GM13977 (cell line): ENCODE measurements at regions not wholly inside any gene's neighbourhood (a gene's known extent, or its start where the extent isn't known, plus 50 kb on each side); places are given as distances from the start of the nearest gene placed in this dataset.

Experiments
- DNase-seq: peaks from one replicate; pipeline ENCODE4 v3.0.0; 2012; ENCODE audit warnings: low spot score
- in situ Hi-C: fragments of 300-500 bp; cut with MboI; formaldehyde crosslinking; loops from one replicate; pipeline ENCODE4 v1.12.0; 2022; ENCODE audit warnings: low sequenced_read_pairs, low pct_unique_long_range_greater_than_20kb, mixed read lengths, inconsistent platforms; ENCODE audit not compliant: unreplicated experiment
- TF ChIP-seq, protein P1 (sequence below): IDR thresholded peaks from 2 replicates; pipeline ENCODE4 v1.5.1; 2012; ENCODE audit warnings: mild to moderate bottlenecking, control low read depth; ENCODE audit not compliant: insufficient read depth; ENCODE audit errors: extremely low read depth, missing control alignments

DNA sequence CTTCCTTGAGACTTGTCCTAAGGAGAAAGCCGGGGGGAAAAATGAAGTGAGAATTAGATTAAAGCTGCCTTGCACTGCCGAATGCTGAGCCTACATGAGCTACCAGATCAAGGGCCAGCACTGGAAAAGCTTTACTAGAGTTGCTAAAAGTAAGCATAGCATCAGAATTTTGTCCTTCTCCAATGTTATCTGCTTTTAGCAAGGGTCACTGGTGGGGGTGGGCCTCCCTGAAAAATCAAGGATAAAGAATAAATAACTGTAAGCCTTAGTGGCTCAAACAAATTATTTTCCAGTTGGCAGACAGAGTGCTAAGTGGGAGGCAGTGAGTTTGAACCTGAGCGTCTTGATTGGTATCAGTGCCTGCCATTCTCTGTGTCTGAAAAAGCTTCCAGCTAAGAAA lies 310.5 kb upstream of the PITX2 start:
- TF ChIP-seq, protein P1, sequence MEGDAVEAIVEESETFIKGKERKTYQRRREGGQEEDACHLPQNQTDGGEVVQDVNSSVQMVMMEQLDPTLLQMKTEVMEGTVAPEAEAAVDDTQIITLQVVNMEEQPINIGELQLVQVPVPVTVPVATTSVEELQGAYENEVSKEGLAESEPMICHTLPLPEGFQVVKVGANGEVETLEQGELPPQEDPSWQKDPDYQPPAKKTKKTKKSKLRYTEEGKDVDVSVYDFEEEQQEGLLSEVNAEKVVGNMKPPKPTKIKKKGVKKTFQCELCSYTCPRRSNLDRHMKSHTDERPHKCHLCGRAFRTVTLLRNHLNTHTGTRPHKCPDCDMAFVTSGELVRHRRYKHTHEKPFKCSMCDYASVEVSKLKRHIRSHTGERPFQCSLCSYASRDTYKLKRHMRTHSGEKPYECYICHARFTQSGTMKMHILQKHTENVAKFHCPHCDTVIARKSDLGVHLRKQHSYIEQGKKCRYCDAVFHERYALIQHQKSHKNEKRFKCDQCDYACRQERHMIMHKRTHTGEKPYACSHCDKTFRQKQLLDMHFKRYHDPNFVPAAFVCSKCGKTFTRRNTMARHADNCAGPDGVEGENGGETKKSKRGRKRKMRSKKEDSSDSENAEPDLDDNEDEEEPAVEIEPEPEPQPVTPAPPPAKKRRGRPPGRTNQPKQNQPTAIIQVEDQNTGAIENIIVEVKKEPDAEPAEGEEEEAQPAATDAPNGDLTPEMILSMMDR = no peak
- in situ Hi-C loops = no loop called here
- DNase-seq = no peak

DNA sequence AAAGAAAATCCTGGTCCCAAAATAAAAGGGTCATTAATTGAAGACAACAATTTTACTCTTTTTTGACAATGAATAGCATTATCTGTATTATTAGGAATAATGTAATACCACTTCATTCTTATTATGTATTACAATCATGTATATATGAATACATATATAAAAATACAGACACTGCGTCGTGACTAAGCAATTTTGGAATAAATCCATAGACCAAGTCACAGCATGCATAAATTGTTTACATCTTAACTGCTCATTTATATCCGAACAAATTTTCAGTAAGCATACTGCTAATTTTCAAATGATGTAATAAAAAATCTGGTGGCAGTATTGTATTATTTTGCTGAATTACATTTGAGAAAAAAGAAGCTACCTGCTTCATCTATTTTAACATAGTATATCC lies 321.6 kb upstream of the PITX2 start:
- no peak for DNase-seq
- TF ChIP-seq, protein P1 = no peak
- in situ Hi-C loops = no loop called here

DNA sequence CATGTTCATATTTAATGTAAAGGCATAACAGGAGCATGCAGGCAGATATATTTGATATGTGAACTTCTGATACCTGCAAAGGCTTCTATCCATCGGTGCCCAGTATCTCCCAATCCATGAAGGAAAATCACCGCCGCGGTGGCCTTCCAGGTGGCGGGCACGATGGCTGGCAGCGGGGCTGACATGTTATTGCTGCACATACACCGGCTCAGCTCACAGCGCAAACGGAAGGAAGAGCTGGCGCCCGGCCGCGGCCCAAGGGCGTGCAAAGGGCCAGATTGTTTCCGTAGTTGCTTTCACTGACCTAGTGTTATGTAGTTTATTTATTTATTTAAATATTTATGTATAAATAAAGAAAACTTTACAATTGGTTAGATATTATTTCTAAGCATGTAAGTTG lies 322.7 kb upstream of the PITX2 start:
- TF ChIP-seq, protein P1 = no peak
- DNase-seq = no peak
- in situ Hi-C loops = no loop called here

DNA sequence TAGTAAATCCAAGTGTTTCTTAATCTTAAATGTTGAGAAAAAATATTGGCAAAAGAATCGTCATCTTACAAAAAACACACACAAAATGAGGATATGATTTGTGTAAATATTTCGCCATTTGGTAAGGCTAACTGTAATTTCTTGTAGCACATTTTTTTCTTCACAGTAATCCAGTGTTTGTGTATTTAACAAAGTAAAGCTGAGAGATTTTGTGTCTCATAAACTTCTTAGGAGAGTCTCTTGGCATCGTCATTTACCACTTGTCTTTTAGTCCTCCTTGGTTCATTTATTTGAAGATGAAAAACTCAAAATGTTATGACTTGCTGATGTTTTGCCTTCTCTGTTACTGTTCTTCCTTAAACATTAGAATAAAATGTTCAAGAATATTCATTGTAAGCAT lies 326.7 kb upstream of the PITX2 start:
- DNase-seq = no peak
- in situ Hi-C loops = no loop called here
- TF ChIP-seq, protein P1 = no peak

DNA sequence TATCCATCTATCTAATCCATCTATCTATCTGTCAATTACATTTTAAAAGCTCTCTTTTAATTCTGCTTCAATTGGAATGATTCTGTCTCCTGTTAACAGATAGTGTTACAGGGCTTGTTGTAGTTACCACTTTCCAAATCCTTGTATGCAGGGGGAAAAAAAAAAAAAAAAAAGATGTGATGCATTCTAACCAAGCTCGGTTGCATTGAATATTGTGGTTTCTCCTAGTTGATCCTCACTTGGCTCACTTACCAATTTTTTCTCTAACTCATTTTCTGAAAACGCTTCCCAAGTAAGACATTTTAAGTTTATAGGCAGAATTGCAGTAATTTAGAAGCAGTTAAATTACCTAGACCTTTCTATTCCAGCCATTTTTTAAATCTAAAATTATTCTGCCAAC lies 327.9 kb upstream of the PITX2 start:
- DNase-seq = no peak
- in situ Hi-C loops = loop anchor here (25.0 kb wide), 1 partner anchor 313 kb away; no protein-coding TSS in a partner anchor
- TF ChIP-seq, protein P1 = no peak

DNA sequence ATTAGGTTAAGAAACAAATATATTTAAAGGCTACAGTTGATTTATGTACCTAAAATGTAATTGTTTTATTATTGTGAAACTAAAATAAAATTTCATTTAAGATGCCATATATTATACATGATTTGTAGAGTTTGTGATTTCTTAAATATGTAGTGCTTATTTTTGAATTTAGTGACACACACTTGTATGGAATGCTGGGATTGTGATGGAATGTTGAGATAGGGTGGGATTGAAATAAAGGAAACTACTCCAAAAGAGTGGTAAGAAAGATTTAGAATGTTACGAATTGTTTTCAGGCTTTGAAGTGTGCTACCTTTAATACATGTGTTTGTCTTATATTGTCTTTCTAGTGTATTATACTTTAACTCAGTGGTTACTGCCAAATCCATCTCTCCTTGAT lies 330.3 kb upstream of the PITX2 start:
- in situ Hi-C loops = loop anchor here (25.0 kb wide), 1 partner anchor 316 kb away; no protein-coding TSS in a partner anchor
- DNase-seq = no peak
- TF ChIP-seq, protein P1 = no peak

DNA sequence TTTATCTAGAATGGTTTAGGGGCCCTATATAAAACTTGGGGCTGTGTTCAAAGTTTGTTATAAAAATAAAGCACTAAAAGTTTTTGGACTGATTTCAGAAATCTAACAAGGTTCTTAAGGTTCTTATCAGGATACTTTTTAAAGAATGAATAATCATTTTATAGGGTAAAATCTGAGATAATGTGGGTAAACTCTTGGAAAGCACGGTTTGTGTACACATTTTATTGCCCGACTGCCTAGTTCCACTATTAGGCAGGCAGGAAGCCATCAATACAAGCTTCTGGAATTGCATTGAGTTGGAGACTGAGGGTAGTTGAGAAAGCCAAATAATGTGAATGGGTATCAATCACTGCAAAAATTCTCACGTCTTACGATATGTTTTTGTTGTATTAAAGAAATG lies 331.0 kb upstream of the PITX2 start:
- TF ChIP-seq, protein P1 = no peak
- in situ Hi-C loops = loop anchor here (25.0 kb wide), 1 partner anchor 317 kb away; no protein-coding TSS in a partner anchor
- no peak for DNase-seq
